WTC11 (cell line): ENCODE measurements at regions not wholly inside any gene's neighbourhood (a gene's known extent, or its start where the extent isn't known, plus 50 kb on each side); places are given as distances from the start of the nearest gene placed in this dataset.
"Not testable (repeated sequence)": the region's sequence is repeated elsewhere in the genome, so short reads cannot be mapped to it uniquely, and the experiment has no call there.

Experiments
- ATAC-seq: fragments of 200-7000 bp; cut with Tn5 transposase; 2 replicates; pipeline ENCODE4 v1.10.0; 2021; ENCODE audit warnings: mild to moderate bottlenecking, moderate library complexity
- CTCF ChIA-PET: fragments of 300-600 bp; sonication (Branson Sonifier 250); formaldehyde crosslinking; loops from one replicate; lab custom pipeline; 2021; ENCODE audit warnings: antibody characterized with exemption; lab: Charles Lee
- POLR2A ChIA-PET: fragments of 350-600 bp; sonication (Branson Sonifier 250); formaldehyde crosslinking; loops from one replicate; lab custom pipeline; 2021; ENCODE audit warnings: antibody characterized with exemption; lab: Charles Lee
- DNase-seq: peaks from one replicate; pipeline ENCODE4 v3.0.0; 2021; ENCODE audit warnings: low spot score
- H3K27ac Mint-ChIP-seq: 2 replicates; pipeline ENCODE4 v1.8.0; 2021; ENCODE audit warnings: mixed read lengths
- H3K27me3 Mint-ChIP-seq: 2 replicates; pipeline ENCODE4 v1.8.0; 2021; ENCODE audit warnings: low read depth, mild to moderate bottlenecking, moderate library complexity, mixed read lengths
- H3K36me3 Mint-ChIP-seq: 2 replicates; pipeline ENCODE4 v1.8.0; 2021; ENCODE audit warnings: mixed read lengths
- H3K4me1 Mint-ChIP-seq: 2 replicates; pipeline ENCODE4 v1.8.0; 2022; ENCODE audit warnings: mixed read lengths
- H3K4me3 Mint-ChIP-seq: 2 replicates; pipeline ENCODE4 v1.8.0; 2021; ENCODE audit warnings: mild to moderate bottlenecking, moderate library complexity, mixed read lengths
- H3K9me3 Mint-ChIP-seq: 2 replicates; pipeline ENCODE4 v1.8.0; 2021; ENCODE audit warnings: mixed read lengths
- AFF4 ChIP-seq: sonication (generic); formaldehyde crosslinking; IDR thresholded peaks from 2 replicates; pipeline ENCODE4 v1.8.1; 2023; ENCODE audit warnings: mild to moderate bottlenecking, missing genetic modification reagents, borderline replicate concordance
- FOXP1 ChIP-seq: sonication (generic); formaldehyde crosslinking; IDR thresholded peaks from 2 replicates; pipeline ENCODE4 v1.8.0; 2022; ENCODE audit warnings: missing genetic modification reagents, mild to moderate bottlenecking, moderate library complexity, borderline replicate concordance
- GRHL2 ChIP-seq: fragments of 250-450 bp; sonication (Bioruptor Pico); IDR thresholded peaks from 2 replicates; pipeline ENCODE4 v1.8.0; 2022; ENCODE audit warnings: mild to moderate bottlenecking, moderate library complexity; ENCODE audit not compliant: insufficient replicate concordance, severe bottlenecking
- HMGXB4 ChIP-seq: sonication (generic); formaldehyde crosslinking; IDR thresholded peaks from 2 replicates; pipeline ENCODE4 v1.8.1; 2023; ENCODE audit warnings: mild to moderate bottlenecking, moderate library complexity, missing genetic modification reagents
- JAZF1 ChIP-seq: fragments of 250-450 bp; sonication (Bioruptor Pico); IDR thresholded peaks from 2 replicates; pipeline ENCODE4 v1.9.0; 2021; ENCODE audit warnings: moderate library complexity, mild to moderate bottlenecking, inconsistent platforms
- JUN ChIP-seq: sonication (generic); formaldehyde crosslinking; IDR thresholded peaks from 2 replicates; pipeline ENCODE4 v1.8.0; 2023; ENCODE audit warnings: mild to moderate bottlenecking, missing genetic modification reagents
- NFATC4 ChIP-seq: fragments of 250-450 bp; sonication (Bioruptor Pico); IDR thresholded peaks from 2 replicates; pipeline ENCODE4 v1.9.0; 2021; ENCODE audit warnings: mild to moderate bottlenecking
- NR3C1 ChIP-seq: sonication (generic); formaldehyde crosslinking; conservative IDR thresholded peaks from 2 replicates; pipeline ENCODE4 v1.8.1; 2023; ENCODE audit warnings: low read depth, mild to moderate bottlenecking, missing genetic modification reagents
- RELA ChIP-seq: sonication (generic); formaldehyde crosslinking; IDR thresholded peaks from 2 replicates; pipeline ENCODE4 v1.8.1; 2022; ENCODE audit warnings: missing genetic modification reagents, mild to moderate bottlenecking, borderline replicate concordance
- RORB ChIP-seq: fragments of 250-450 bp; sonication (Bioruptor Pico); IDR thresholded peaks from 2 replicates; pipeline ENCODE4 v1.9.0; 2021; ENCODE audit warnings: mild to moderate bottlenecking
- ZNF232 ChIP-seq: sonication (generic); formaldehyde crosslinking; IDR thresholded peaks from 2 replicates; pipeline ENCODE4 v1.8.0; 2022; ENCODE audit warnings: mild to moderate bottlenecking, missing genetic modification reagents
- ZNF532 ChIP-seq: fragments of 250-450 bp; sonication (Bioruptor Pico); IDR thresholded peaks from 2 replicates; pipeline ENCODE4 v1.9.0; 2021; ENCODE audit warnings: mild to moderate bottlenecking, borderline replicate concordance
- ZNF671 ChIP-seq: fragments of 250-450 bp; sonication (Bioruptor Pico); IDR thresholded peaks from 2 replicates; pipeline ENCODE4 v1.8.0; 2021; ENCODE audit warnings: mild to moderate bottlenecking
- TF ChIP-seq, protein P1 (sequence below): fragments of 250-450 bp; sonication (Bioruptor Pico); conservative IDR thresholded peaks from 2 replicates; pipeline ENCODE4 v1.9.0; 2021; ENCODE audit warnings: mild to moderate bottlenecking
- TF ChIP-seq, protein P2 (sequence below): sonication (generic); formaldehyde crosslinking; IDR thresholded peaks from 2 replicates; pipeline ENCODE4 v1.8.0; 2022; ENCODE audit warnings: mild to moderate bottlenecking, missing genetic modification reagents
- TF ChIP-seq, protein P3 (sequence below): sonication (generic); formaldehyde crosslinking; IDR thresholded peaks from 2 replicates; pipeline ENCODE4 v1.8.0; 2022; ENCODE audit warnings: missing genetic modification reagents

DNA sequence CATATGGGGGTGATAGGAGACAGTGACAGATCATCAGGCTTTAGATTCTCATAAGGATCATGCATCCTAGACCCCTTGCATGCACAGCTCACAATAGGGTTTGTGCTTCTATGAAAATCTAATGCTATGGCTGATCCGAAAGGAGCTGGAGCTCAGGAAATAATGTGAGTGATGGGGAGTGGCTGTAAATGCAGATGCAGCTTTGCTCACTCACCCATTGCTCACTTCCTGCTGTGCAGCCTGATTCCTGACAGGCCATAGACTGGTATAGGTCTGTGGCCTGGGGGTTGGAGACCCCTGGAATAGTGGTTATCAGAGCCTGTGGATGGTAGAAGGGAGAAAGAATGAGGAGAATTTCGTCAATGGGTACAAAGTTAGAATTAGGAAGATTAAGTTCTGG, 2751.1 kb downstream of the ARAP2 start (continued):
- no peak for TF ChIP-seq HMGXB4
- TF ChIP-seq, protein P1, sequence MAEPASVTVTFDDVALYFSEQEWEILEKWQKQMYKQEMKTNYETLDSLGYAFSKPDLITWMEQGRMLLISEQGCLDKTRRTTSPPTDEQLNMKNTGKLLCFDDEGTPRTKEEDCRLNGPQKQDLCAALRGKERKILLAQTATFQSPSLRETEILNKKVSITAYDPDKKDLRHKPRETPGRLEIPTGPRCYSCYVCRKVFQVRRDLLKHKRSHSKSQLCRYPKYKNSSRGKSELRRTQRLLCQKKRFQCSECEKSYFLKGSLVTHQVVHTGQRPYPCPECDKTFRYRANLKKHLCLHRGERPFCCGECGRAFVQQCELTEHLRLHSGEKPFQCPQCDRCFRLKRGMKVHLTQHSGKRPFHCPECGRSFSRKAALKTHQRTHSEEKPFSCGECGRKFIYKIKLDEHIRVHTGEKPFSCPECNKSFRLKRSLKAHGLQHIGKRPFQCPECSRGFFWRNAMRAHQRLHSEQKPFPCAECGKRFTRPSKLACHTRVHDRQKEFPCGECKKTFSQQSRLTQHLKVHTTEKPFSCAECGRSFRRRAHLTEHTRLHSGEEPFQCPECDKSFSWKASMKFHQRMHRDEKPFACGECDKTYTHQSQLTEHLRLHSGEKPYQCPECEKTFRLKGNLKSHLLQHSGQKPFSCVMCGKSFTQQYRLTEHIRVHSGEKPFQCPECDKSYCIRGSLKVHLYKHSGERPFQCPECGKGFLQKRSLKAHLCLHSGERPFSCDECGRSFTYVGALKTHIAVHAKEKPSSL (CRISPR knock-in tag) = no peak
- no peak for TF ChIP-seq FOXP1
- TF ChIP-seq ZNF232 (CRISPR knock-in tag) = no peak
- no peak for TF ChIP-seq NR3C1 (CRISPR knock-in tag)

- TF ChIP-seq ZNF532 (no peak), NFATC4 (CRISPR knock-in tag) (no peak), AFF4 (no peak), JAZF1 (no peak), ZNF671 (CRISPR knock-in tag) (no peak), RORB (CRISPR knock-in tag) (no peak), GRHL2 (no peak), JUN (CRISPR knock-in tag) (no peak), RELA (CRISPR knock-in tag) (no peak)
- TF ChIP-seq, protein P2, sequence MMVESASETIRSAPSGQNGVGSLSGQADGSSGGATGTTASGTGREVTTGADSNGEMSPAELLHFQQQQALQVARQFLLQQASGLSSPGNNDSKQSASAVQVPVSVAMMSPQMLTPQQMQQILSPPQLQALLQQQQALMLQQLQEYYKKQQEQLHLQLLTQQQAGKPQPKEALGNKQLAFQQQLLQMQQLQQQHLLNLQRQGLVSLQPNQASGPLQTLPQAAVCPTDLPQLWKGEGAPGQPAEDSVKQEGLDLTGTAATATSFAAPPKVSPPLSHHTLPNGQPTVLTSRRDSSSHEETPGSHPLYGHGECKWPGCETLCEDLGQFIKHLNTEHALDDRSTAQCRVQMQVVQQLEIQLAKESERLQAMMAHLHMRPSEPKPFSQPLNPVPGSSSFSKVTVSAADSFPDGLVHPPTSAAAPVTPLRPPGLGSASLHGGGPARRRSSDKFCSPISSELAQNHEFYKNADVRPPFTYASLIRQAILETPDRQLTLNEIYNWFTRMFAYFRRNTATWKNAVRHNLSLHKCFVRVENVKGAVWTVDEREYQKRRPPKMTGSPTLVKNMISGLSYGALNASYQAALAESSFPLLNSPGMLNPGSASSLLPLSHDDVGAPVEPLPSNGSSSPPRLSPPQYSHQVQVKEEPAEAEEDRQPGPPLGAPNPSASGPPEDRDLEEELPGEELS (CRISPR knock-in tag) = no peak
- TF ChIP-seq, protein P3, sequence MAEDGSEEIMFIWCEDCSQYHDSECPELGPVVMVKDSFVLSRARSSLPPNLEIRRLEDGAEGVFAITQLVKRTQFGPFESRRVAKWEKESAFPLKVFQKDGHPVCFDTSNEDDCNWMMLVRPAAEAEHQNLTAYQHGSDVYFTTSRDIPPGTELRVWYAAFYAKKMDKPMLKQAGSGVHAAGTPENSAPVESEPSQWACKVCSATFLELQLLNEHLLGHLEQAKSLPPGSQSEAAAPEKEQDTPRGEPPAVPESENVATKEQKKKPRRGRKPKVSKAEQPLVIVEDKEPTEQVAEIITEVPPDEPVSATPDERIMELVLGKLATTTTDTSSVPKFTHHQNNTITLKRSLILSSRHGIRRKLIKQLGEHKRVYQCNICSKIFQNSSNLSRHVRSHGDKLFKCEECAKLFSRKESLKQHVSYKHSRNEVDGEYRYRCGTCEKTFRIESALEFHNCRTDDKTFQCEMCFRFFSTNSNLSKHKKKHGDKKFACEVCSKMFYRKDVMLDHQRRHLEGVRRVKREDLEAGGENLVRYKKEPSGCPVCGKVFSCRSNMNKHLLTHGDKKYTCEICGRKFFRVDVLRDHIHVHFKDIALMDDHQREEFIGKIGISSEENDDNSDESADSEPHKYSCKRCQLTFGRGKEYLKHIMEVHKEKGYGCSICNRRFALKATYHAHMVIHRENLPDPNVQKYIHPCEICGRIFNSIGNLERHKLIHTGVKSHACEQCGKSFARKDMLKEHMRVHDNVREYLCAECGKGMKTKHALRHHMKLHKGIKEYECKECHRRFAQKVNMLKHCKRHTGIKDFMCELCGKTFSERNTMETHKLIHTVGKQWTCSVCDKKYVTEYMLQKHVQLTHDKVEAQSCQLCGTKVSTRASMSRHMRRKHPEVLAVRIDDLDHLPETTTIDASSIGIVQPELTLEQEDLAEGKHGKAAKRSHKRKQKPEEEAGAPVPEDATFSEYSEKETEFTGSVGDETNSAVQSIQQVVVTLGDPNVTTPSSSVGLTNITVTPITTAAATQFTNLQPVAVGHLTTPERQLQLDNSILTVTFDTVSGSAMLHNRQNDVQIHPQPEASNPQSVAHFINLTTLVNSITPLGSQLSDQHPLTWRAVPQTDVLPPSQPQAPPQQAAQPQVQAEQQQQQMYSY = no peak
- Mint-ChIP-seq H3K36me3 (no peaks in the 10 kb centered on the region; the same call in 1 of the 2 replicates), H3K4me1 (no peaks in the 10 kb centered on the region), H3K27me3 (no peaks in the 10 kb centered on the region), H3K4me3 (no peak overlapping the region), H3K27ac (no peak overlapping the region), H3K9me3 (peaks cover 9% of the 10 kb centered on the region)
- ChIA-PET POLR2A (no interaction called here), CTCF (no interaction called here)
- DNase-seq = no peak
- no peak for ATAC-seq
These were observed 2750.2 kb downstream of the ARAP2 start for GRCh38 chr4:33494150-33494549.

GRCh38 chr4:33501587-33501986, 2742.7 kb downstream of the ARAP2 start:
- DNase-seq, CTCF ChIA-PET, H3K4me3 Mint-ChIP-seq, H3K27me3 Mint-ChIP-seq, ATAC-seq, H3K27ac Mint-ChIP-seq, H3K4me1 Mint-ChIP-seq, POLR2A ChIA-PET: not testable (repeated sequence)
- H3K36me3 Mint-ChIP-seq = peaks cover 19% of the 10 kb centered on the region
- H3K9me3 Mint-ChIP-seq = peaks cover 38% of the 10 kb centered on the region
